HG03066 (cell line): ENCODE measurements at regions not wholly inside any gene's neighbourhood (a gene's known extent, or its start where the extent isn't known, plus 50 kb on each side); places are given as distances from the start of the nearest gene placed in this dataset.

Experiments
- ATAC-seq: cut with Tn5 transposase; IDR thresholded peaks from one replicate; pipeline ENCODE4 v1.9.1; 2021; ENCODE audit warnings: low read depth; ENCODE audit not compliant: unreplicated experiment

DNA sequence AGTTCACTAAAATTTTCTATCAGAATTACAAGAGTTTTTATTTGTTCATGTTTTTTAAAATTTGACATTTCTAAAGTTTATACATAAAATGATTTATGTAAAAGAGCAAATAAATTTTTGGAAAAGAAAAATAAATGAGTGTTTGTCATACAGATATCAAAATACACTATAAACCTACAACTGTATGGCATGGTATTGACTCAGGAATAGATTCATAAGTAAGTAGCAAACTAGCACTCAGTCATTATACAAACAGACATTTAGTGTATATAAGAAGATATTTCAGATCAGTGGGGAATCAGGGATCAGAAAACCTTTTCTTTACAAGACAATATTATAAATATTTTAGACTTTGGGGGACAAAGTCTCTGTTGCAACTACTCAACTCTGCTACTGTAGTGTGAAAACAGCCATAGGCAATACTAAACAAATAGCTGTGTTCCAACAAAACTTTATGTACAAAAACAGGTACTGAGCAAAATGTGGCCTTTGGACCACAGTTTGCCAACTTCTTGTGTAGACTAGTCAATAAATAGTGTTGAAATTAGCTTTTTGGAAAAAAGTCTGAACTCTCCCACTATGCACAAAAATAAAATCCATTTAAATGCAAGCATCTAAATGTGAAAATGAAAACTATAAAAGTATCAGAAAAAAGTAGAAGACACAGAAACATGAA, 508.8 kb upstream of the CAMK1G start:
- no peak for ATAC-seq

DNA sequence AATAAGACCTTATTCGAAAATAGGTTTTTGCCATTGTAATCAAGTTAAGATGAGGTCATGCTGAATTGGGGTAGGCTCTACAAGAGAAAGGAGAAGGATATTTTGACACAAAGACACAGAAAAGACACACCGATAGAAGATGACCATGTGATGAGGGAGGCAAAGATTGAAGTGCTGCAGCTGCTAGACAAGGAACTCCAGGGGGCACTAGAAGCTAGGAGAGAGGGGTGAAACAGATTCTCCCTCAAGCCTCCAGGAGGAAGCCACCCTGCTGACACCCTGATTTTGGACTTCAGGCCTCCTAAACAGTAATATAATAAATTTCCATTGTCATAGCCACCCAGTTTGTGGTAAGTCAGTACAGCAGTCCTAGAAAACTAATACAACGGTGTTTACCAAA, 506.8 kb upstream of the CAMK1G start:
- no peak for ATAC-seq

- ATAC-seq = no peak
Measured at GRCh38 chr1:209080170-209080781, 503.2 kb upstream of the CAMK1G start.

DNA sequence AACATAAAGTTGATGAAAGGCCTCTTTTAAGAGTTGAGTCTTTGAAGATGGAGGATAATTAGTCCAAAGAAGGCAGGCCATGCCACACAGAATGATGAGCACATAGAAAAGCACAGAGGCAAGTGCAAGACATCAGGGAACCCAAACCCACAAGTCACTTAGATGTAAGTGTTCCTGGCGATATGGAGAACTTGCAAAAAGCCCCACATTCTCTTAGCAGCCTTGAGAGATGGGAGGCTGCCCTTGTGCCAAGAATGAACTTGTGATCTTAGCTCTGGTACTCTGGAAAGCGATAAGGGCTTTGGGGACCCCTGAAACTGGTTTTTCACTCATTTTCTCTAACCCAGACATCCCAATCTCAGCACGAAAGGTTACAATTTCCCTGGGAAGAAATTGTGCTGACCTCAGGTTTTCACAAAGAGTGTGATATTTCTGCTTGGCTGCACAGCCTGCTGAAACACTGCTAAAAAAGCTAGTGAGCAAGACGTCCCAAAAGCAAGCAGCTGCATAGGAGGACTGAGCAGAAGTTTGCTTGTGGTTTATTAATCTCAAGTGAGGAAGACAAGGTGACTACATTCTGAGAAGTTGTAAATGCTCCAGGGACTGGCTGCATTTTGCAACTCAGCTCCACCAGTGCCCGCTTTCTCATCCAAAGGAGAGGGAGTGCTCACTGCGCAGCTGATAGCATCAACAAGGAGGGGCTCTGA, 496.9 kb upstream of the CAMK1G start:
- ATAC-seq = peak; percentile 95

DNA sequence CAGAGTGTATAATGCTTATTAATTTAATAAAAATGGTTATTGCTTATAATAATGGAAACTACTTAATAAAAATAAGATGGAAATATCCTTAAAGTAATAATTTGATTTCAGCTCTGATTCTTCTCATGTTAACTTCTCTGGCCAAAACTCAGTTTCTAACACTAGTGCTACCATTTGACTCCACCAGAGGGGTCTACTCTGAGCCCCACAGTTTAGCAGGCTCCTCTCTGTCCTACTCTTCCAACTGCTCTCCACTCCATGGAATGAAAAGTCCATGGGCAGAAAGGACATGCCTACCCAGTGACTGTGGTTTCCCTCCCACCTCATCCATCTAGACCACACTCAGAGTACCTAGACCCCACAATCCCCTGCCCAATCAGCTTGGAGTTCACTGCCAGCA, 489.1 kb upstream of the CAMK1G start:
- no peak for ATAC-seq

DNA sequence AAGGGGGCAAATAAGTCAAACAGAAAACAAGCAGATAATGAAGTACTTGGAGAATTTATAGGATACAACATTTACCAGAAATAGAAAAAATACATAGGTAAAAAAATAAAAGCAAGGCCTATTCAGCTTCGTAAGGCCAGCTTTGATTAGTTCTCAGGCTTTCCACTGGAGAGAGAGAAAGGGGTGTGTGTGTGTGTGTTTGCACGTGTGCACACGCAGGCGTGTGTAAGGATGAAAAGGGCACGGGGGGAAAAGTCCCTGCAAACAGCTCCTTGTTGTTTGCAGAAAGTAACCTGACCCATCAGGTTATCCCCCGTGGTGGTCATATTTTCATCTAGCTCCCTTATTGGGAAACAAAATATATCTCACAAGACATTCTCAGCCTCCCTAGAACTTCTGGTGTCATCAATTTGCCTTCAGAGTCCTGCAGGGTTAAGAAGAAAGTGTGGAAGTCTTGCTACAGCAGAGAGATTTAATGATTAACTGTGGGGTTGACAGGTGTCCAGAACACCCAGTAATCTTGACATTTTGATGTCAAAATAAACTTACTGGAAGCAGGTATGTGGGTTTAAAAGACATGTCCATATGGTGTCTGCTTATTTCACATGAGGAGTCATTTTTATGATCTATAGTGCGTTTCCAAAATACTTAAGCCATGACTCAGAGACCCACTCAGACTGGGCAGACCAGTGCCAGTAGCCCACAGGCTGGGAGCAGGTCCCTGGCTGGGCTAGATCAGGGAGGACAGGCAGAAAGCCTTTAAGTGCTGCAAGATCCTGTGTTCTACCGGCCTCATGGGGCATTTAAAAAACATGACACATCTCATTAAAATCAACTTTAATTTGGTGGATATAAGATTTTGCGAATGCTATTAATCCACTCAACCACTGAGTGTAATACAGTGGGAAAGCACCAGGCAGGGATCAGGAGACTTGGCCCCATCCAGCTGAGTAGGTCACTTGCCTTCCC, 487.6 kb upstream of the CAMK1G start:
- peak; percentile 69 for ATAC-seq

DNA sequence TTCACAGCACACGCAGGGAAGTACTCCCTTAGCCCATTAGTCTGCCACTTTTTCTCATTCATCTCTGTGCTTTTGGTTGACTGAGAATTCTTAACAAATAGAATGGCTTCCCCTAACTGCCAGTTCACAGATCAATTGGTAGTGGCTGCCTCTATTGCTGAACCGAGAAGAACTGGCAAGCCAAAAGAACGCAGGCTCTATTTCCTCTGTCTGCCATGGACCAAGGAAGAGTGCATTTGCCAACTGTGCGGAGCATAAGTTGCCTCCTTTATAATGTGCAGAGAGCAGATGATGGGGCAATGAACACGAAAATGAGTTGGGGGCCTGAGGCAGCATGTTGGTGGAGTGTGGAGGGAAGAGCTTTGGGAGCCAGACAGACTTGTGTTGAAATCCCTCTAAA, 483.1 kb upstream of the CAMK1G start:
- ATAC-seq = no peak

DNA sequence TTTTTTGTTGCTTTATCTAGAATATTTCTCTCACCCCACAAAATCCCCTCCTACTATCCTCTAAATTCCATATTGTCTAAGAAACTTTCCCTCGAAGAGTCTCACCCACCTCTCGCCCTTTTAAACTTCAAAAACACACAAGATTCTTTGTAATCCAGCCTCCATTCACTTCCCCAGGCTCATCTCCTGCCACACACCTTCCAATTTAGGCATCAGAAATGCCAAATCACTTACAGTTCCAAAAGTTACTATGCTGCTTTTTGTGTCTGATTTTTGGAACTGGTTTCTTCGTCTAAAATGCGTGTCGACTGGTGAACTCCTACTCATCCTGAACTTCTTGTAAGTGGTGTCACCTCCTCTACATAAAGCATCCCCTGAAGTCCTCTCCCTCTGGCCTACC, 482.4 kb upstream of the CAMK1G start:
- ATAC-seq = no peak

DNA sequence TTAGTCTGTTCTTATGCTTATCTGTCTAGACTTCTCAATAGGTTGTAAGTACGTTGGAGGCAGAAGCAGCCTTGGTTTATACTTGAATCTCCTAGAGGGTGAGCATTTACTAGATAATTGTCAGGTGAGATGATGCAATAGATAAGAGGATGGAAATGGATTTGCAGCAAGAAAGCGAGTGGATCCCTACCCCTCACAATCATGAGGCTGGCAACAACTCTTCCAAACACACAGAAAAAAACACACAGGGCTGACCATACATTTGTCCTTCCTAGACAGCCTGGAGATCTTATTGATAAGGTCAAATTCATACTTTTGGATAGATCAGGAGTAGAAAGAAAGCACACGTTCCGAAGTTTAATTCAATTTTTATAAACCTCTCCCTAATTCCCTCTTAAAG, 481.4 kb upstream of the CAMK1G start:
- ATAC-seq = no peak

GRCh38 chr1:209102531-209102930, 481.0 kb upstream of the CAMK1G start:
- ATAC-seq = no peak

DNA sequence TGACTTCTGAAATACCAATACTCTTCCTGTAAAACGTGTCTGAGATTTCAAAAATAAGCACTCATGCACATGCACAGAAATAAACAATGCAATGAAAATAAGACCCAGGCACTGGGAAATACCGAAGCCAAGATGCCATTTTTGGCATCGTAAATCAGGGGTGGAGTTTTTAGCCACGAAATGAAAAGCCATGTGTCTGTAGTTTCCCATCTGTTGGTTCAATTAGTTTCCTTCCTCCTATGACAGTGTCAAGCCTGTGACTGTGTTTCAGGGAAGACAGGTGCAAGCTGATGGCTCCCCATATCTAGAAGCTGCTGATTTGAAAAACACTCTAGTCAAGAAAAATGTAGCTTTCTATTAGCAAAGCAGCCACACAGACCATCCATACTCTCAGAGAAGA, 480.4 kb upstream of the CAMK1G start:
- ATAC-seq = no peak

GRCh38 chr1:209104646-209105045, 478.9 kb upstream of the CAMK1G start:
- ATAC-seq = no peak

DNA sequence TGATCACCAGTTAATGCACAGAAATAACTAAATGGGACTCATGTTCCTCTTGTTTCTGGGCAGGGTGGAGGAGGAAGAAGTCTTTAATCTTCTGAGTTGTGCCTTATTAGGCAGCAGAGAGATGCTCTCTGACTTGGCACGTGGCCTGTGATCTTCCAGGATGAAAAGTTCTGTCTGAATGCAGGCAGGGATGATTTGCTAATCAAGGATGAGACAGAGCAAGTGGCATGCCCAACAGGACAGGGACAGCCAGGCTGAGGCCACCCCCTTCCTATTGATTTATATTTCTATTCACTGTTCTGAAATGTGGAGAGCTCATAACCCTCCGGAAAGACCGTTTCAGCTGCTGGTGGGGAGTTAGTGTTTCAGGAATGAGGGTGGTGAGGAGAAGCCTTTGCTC, 477.8 kb upstream of the CAMK1G start:
- no peak for ATAC-seq

DNA sequence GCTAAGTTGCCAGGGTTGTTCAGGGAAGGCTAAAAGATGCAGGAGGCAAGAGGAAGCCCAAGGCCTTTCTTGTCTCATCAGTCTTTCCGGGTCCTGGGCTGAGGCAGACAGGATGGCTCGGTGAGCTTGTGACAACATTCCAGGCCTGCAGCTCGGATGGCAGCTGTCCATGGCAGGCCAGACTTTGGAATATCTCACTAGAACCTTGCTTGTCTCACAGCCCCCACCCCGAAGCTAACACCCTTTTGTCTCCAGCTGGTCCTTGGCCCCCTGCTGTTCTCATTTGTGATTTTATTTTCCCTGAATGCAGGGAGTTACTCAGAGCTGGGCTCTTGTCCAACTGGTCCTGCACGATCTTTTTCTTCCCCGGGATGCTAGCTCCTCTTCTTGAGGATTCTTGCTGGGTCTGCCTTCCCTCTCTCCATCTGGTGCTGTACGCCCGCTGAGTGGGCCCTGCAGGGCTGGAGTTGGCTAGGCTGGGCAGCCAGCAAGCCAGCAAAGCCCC, 477.2 kb upstream of the CAMK1G start:
- ATAC-seq = no peak

GRCh38 chr1:209106861-209107260, 476.7 kb upstream of the CAMK1G start:
- ATAC-seq = no peak

- peak; percentile 44 for ATAC-seq
Measured at GRCh38 chr1:209107535-209107934, 476.0 kb upstream of the CAMK1G start.

- no peak for ATAC-seq
Measured at GRCh38 chr1:209109001-209109785, 474.3 kb upstream of the CAMK1G start.

DNA sequence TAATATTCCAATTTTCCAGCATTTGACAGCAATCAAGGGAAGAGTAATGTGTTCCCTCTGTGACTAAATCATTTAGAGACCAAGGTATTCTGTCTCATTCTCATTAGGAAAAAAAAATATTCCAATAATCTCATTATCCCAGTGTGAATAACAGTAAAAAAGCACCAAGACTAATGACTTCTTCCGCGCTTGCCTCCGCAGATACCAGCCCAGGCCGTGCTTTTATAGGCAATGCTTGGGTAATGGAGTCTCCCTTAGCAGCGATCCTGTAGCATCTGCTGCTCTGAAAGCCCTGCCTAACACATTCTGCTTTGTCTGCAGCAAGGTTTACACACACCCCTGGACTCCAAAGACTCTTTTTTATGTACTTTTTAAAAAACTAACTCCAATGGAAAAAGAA, 470.0 kb upstream of the CAMK1G start:
- no peak for ATAC-seq

DNA sequence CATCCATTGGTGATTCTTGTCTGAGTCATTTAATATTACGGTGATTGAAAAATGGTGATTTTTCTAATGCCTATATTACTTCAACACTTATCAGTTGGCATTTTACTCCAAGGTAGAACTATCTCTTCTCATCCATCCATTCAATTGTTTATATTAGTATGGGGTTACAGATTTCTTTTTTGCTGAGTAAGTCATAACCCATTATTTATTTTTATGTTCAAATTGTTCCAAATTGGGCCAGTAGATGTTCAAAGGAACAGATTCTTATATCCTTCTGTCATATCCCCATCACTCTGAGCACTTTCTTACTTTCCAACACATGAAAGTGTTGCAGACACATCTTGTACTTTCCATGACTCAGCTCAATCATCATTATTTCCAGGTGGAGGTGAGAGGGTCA, 466.8 kb upstream of the CAMK1G start:
- ATAC-seq = no peak

DNA sequence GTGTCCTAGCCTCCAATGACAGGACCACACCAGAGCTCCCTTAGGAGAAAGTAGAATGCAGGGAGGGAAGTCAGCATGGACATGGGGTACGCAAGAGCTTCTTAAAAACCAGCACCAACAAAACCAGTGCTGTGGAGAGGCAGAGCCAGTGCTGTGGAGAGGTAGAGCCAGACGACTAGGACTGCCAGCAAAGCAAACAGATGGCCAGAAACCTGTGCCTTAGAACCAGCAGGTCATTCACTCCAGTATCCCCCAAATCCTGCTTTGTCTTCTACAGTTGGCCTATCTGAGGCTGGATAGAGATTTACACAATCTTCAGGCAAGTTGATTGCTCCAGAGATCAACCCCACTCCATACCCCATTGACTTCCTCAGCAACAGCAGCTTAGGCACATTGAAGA, 459.9 kb upstream of the CAMK1G start:
- ATAC-seq = no peak
